Esophagus squamous epithelium (tissue), 4 donors: ENCODE measurements at regions not wholly inside any gene's neighbourhood (a gene's known extent, or its start where the extent isn't known, plus 50 kb on each side); places are given as distances from the start of the nearest gene placed in this dataset.

Experiments used
- POLR2A ChIP-seq, 4 donors: fragments of 450-650 bp; IDR thresholded peaks; one replicate each; pipeline ENCODE4 v1.6.1; 2017; ENCODE audit warnings: antibody characterized with exemption in 4 of 4, mild to moderate bottlenecking in 4 of 4, moderate library complexity in 3 of 4
- TF ChIP-seq, protein P1 (sequence below), 6 experiments: fragments of 450-650 bp in 4 of 6; fragments of 200-600 bp in 2 of 6; sonication (generic) in 2 of 6; IDR thresholded peaks; one replicate each; pipeline ENCODE4 v1.5.1; 2016 to 2019; ENCODE audit warnings: antibody characterized with exemption in 6 of 6, mild to moderate bottlenecking in 4 of 6, moderate library complexity in 4 of 6

DNA sequence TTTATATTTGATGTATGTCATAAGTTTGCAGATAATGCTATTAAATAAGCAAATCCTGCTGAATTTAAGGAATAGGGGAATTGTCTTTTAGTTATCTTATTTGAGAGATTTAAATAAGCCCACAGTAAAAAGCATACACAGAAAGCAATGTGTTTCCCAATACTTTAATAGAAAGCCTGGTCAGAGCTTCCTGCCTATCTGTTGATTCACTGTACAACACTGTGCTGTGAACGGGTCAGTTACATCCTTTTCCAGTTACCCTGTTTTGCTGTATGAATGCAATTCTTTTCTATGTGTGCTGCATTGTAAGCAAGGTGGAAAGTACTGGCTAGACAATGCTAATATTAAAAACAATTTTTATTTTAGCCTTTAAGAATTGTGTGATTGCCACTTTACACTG, 81.2 kb downstream of the ANKRD7 start:
- TF ChIP-seq POLR2A (IDR thresholded peaks at IDR 0.05): no peak
- TF ChIP-seq, protein P1, sequence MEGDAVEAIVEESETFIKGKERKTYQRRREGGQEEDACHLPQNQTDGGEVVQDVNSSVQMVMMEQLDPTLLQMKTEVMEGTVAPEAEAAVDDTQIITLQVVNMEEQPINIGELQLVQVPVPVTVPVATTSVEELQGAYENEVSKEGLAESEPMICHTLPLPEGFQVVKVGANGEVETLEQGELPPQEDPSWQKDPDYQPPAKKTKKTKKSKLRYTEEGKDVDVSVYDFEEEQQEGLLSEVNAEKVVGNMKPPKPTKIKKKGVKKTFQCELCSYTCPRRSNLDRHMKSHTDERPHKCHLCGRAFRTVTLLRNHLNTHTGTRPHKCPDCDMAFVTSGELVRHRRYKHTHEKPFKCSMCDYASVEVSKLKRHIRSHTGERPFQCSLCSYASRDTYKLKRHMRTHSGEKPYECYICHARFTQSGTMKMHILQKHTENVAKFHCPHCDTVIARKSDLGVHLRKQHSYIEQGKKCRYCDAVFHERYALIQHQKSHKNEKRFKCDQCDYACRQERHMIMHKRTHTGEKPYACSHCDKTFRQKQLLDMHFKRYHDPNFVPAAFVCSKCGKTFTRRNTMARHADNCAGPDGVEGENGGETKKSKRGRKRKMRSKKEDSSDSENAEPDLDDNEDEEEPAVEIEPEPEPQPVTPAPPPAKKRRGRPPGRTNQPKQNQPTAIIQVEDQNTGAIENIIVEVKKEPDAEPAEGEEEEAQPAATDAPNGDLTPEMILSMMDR (IDR thresholded peaks at IDR 0.05): no peak
